Osteocyte (in vitro differentiated cells): ENCODE measurements at regions not wholly inside any gene's neighbourhood (a gene's known extent, or its start where the extent isn't known, plus 50 kb on each side); places are given as distances from the start of the nearest gene placed in this dataset.
"Not testable (repeated sequence)": the region's sequence is repeated elsewhere in the genome, so short reads cannot be mapped to it uniquely, and the experiment has no call there.

Experiments
- DNase-seq: peaks from one replicate; pipeline ENCODE4 v3.0.0; 2021; ENCODE audit warnings: mixed read lengths; ENCODE audit not compliant: unreplicated experiment; ENCODE audit errors: extremely low spot score
- H3K27ac Mint-ChIP-seq: one replicate; pipeline ENCODE4 v1.8.0; 2021; ENCODE audit warnings: mild to moderate bottlenecking, mixed read lengths; ENCODE audit not compliant: unreplicated experiment
- H3K27me3 Mint-ChIP-seq: one replicate; pipeline ENCODE4 v1.8.0; 2021; ENCODE audit warnings: mixed read lengths; ENCODE audit not compliant: unreplicated experiment
- H3K36me3 Mint-ChIP-seq: one replicate; pipeline ENCODE4 v1.8.0; 2021; ENCODE audit warnings: mixed read lengths; ENCODE audit not compliant: unreplicated experiment
- H3K4me1 Mint-ChIP-seq: one replicate; pipeline ENCODE4 v1.8.0; 2021; ENCODE audit warnings: mixed read lengths; ENCODE audit not compliant: unreplicated experiment
- H3K4me3 Mint-ChIP-seq: one replicate; pipeline ENCODE4 v1.8.0; 2021; ENCODE audit warnings: mild to moderate bottlenecking, moderate library complexity, mixed read lengths; ENCODE audit not compliant: unreplicated experiment
- H3K9me3 Mint-ChIP-seq: one replicate; pipeline ENCODE4 v1.8.0; 2021; ENCODE audit warnings: mixed read lengths; ENCODE audit not compliant: unreplicated experiment
- TF ChIP-seq, protein P1 (sequence below): fragments of 200-600 bp; sonication (generic); IDR thresholded peaks from 2 replicates; pipeline ENCODE4 v1.5.0; 2021; ENCODE audit warnings: antibody characterized with exemption, mild to moderate bottlenecking, moderate library complexity

DNA sequence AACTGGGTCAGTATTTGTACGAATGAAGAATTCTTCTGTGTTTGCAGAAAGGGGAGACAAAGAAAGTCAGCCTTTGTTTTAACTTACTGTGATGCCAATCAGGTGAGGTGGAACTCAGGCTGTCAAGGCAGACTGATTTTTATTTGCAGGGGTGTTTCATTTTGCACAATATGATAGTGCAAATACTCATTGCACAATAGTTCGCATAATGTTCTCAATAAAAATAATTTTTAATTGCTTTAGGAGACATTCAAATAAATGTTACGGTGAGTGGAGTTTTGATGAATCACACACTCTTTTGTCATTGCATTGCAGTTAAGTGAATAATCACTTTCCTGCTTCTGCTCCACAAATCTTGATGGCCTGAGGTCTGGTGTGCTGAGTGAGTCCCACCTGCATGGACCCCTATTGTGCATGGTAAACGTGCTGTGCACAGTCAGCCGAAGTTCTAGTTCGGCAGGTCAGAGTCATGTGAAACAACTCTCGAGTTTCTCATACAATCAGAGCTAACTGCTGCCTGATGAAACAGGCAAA, 141.3 kb upstream of the FZD8 start:
- H3K9me3 Mint-ChIP-seq: peaks cover 7% of the 10 kb centered on the region
- H3K4me1 Mint-ChIP-seq: peaks cover 9% of the 10 kb centered on the region
- no peak overlapping the region for H3K4me3 Mint-ChIP-seq
- H3K36me3 Mint-ChIP-seq: no peaks in the 10 kb centered on the region
- TF ChIP-seq, protein P1, sequence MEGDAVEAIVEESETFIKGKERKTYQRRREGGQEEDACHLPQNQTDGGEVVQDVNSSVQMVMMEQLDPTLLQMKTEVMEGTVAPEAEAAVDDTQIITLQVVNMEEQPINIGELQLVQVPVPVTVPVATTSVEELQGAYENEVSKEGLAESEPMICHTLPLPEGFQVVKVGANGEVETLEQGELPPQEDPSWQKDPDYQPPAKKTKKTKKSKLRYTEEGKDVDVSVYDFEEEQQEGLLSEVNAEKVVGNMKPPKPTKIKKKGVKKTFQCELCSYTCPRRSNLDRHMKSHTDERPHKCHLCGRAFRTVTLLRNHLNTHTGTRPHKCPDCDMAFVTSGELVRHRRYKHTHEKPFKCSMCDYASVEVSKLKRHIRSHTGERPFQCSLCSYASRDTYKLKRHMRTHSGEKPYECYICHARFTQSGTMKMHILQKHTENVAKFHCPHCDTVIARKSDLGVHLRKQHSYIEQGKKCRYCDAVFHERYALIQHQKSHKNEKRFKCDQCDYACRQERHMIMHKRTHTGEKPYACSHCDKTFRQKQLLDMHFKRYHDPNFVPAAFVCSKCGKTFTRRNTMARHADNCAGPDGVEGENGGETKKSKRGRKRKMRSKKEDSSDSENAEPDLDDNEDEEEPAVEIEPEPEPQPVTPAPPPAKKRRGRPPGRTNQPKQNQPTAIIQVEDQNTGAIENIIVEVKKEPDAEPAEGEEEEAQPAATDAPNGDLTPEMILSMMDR: no peak
- DNase-seq: no peak
- peaks cover 6% of the 10 kb centered on the region for H3K27me3 Mint-ChIP-seq
- H3K27ac Mint-ChIP-seq: no peak overlapping the region

DNA sequence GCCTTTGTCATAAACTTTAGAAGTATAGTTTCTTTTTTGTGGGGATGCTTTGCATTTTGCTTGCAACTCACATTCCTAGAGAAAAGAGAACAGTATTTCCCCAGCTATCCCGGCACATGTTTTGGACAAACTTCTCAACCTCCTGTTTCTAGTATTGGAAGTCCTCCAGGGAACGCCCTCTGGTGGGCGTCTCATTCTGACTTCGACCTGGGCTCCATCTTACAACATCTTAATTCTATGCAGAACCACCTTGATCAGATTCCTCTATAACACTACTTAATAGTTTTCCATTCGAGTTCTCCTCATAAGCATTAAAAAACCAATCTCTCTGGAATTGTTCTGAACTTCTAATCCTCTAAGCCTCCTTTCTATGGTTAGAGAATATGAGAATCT, 139.5 kb upstream of the FZD8 start:
- no peak overlapping the region for H3K4me3 Mint-ChIP-seq
- no peak for DNase-seq
- TF ChIP-seq, protein P1: peak; percentile 43
- no peak overlapping the region for H3K27ac Mint-ChIP-seq
- peaks cover 2% of the 10 kb centered on the region for H3K9me3 Mint-ChIP-seq
- H3K36me3 Mint-ChIP-seq: no peaks in the 10 kb centered on the region
- H3K4me1 Mint-ChIP-seq: peaks cover 10% of the 10 kb centered on the region
- H3K27me3 Mint-ChIP-seq: peaks cover 6% of the 10 kb centered on the region

DNA sequence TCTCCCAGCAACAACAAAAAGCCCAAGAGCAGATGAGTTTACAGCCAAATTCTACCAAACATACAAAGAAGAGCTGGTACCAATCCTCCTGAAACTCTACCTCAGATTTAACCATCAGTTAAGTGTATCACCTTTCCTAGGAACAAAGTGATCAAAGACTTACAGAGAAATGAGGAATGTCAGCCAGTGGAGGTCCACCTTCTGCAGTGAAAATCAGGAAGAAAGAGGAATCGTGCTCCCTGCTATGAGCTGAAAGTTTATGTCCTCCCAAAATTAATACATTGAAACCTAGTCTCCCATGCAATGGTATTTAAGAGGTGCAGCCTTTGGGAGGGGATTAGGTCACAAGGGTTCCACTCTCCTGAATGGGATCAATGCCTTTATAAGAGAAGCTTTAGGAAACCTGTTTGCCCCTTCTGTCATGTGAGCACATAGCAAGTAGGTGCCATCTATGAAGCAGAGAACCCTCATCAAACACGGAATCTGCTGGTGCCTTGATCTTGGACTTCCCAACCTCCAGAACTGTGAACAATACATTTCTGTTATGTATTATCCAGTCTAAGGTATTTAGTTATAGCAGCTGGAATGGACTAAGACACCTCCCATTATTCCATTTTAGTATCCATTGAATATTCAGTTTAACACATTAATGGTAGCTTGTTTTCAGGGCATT, 139.0 kb upstream of the FZD8 start:
- H3K4me3 Mint-ChIP-seq: no peak overlapping the region

DNA sequence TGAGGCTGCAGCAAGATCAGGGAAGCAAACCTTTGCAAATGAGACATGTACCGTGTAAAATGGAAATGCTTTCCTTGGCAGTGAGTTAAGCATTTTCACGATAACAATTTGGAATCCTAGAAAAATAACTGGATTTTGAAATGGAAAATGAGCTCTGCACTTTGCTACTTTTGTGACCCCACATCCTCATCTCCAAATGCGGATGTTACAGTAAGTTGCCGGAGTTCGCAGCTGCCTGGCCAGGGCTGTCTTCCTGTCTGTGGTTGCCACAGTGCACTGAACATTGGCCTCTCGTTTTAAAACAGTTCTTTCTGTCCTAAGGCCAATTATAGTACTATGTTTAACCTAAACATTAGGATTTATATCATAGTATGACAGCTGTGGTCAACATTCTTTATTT, 136.2 kb upstream of the FZD8 start:
- H3K36me3 Mint-ChIP-seq: peaks cover 2% of the 10 kb centered on the region
- no peaks in the 10 kb centered on the region for H3K9me3 Mint-ChIP-seq
- TF ChIP-seq, protein P1: no peak
- H3K4me1 Mint-ChIP-seq: peaks cover 5% of the 10 kb centered on the region
- peaks cover 4% of the 10 kb centered on the region for H3K27me3 Mint-ChIP-seq
- H3K27ac Mint-ChIP-seq: no peak overlapping the region
- no peak overlapping the region for H3K4me3 Mint-ChIP-seq
- no peak for DNase-seq

More for the DNA sequence above, 139.0 kb upstream of the FZD8 start:
- H3K4me1 Mint-ChIP-seq: peaks cover 10% of the 10 kb centered on the region
- H3K9me3 Mint-ChIP-seq: no peaks in the 10 kb centered on the region
- no peak for DNase-seq
- no peak overlapping the region for H3K27ac Mint-ChIP-seq
- peaks cover 6% of the 10 kb centered on the region for H3K27me3 Mint-ChIP-seq
- H3K36me3 Mint-ChIP-seq: no peaks in the 10 kb centered on the region
- TF ChIP-seq, protein P1: no peak

DNA sequence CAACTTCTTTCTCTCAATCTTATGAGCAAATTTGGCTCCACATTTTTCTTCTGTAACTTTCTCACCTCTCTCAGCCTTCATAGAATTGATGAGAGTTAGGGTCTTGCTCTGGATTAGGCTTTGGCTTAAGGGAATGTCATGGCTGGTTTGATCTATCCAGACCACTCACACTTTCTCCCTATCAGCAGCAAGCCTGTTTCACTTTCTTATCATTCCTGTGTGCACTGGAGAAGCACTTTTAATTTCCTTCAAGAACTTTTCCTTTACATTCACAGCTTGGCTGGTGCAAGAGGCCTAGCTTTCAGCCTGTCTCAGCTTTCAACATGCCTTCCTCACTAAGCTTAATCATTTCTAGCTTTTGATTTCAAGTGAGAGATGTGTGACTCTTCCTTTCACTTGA, 134.5 kb upstream of the FZD8 start:
- H3K4me3 Mint-ChIP-seq: not testable (repeated sequence)

More for the DNA sequence above, 134.5 kb upstream of the FZD8 start:
- not testable (repeated sequence) for H3K9me3 Mint-ChIP-seq, H3K27me3 Mint-ChIP-seq, H3K36me3 Mint-ChIP-seq, H3K4me1 Mint-ChIP-seq, H3K27ac Mint-ChIP-seq, DNase-seq
